ENCODE measurements at regions not wholly inside any gene's neighbourhood (a gene's known extent, or its start where the extent isn't known, plus 50 kb on each side); places are given as distances from the start of the nearest gene placed in this dataset.

GRCh38 chr4:164011791-164012190 lies 517.3 kb downstream of the TMA16 start:
- Histone ChIP-seq H3K9me3 (peaks cover 0 to 17% (median 0%) of the 10 kb centered on the region in 12 donors), H3K27ac (no peak overlapping the region), H3K4me1 (no peaks in the 10 kb centered on the region), H3K36me3 (no peaks in the 10 kb centered on the region), H3K27me3 (no peaks in the 10 kb centered on the region), H3K4me3 (no peak overlapping the region)
- intact Hi-C loops (cut with DNase I) = loop anchor here in 1 of 10 donors (10.0 kb wide), 1 partner anchor 457 kb away; no protein-coding TSS in a partner anchor
- DNase-seq (no peak), ATAC-seq (no peak)
- 40 to 45% (median 41%) methylated on average over 4 of the region's 4 CpGs for WGBS, 4 donors
- TF ChIP-seq CTCF (IDR thresholded peaks at IDR 0.05) (no peak), POLR2A (IDR thresholded peaks at IDR 0.05) (no peak)

GRCh38 chr4:164012396-164013027 lies 518.0 kb downstream of the TMA16 start:
- no peak for DNase-seq
- no peak overlapping the region for H3K27ac ChIP-seq
- no peaks in the 10 kb centered on the region for H3K36me3 ChIP-seq
- no peak for ATAC-seq
- TF ChIP-seq POLR2A (IDR thresholded peaks at IDR 0.05) = no peak
- peak in 1 of 12 donors; percentile 7 for TF ChIP-seq CTCF (IDR thresholded peaks at IDR 0.05)
- WGBS, 4 donors = 3 to 10% (median 6%) methylated on average over 3 of the region's 3 CpGs
- H3K27me3 ChIP-seq = no peaks in the 10 kb centered on the region
- intact Hi-C loops (cut with DNase I) = loop anchor here in 1 of 10 donors (10.0 kb wide), 1 partner anchor 458 kb away; no protein-coding TSS in a partner anchor
- peaks cover 0 to 17% (median 0%) of the 10 kb centered on the region in 12 donors for H3K9me3 ChIP-seq
- no peaks in the 10 kb centered on the region for H3K4me1 ChIP-seq
- no peak overlapping the region for H3K4me3 ChIP-seq

- intact Hi-C loops (cut with DNase I) = no loop called here
- H3K9me3 ChIP-seq = peaks cover 0 to 27% (median 9%) of the 10 kb centered on the region in 12 donors
- TF ChIP-seq POLR2A (IDR thresholded peaks at IDR 0.05) (no peak), CTCF (IDR thresholded peaks at IDR 0.05) (no peak)
These were observed 527.5 kb downstream of the TMA16 start for GRCh38 chr4:164021947-164022346.

GRCh38 chr4:164023214-164023613 lies 528.7 kb downstream of the TMA16 start:
- Histone ChIP-seq H3K36me3 (no peaks in the 10 kb centered on the region), H3K9me3 (peaks cover 0 to 23% (median 9%) of the 10 kb centered on the region in 12 donors), H3K4me3 (no peak overlapping the region), H3K27ac (no peak overlapping the region), H3K4me1 (no peaks in the 10 kb centered on the region), H3K27me3 (no peaks in the 10 kb centered on the region)
- intact Hi-C loops (cut with DNase I) = no loop called here
- ATAC-seq (no peak), DNase-seq (no peak)
- TF ChIP-seq POLR2A (IDR thresholded peaks at IDR 0.05) (no peak), CTCF (IDR thresholded peaks at IDR 0.05) (no peak)

More at GRCh38 chr4:164021947-164022346, 527.5 kb downstream of the TMA16 start:
- DNase-seq = no peak
- Histone ChIP-seq H3K4me1 (no peaks in the 10 kb centered on the region), H3K36me3 (no peaks in the 10 kb centered on the region), H3K27me3 (no peaks in the 10 kb centered on the region), H3K4me3 (no peak overlapping the region), H3K27ac (no peak overlapping the region)
- no peak for ATAC-seq

All from heart left ventricle (tissue), 16 donors.